Stomach (tissue), 4 donors: ENCODE measurements at regions not wholly inside any gene's neighbourhood (a gene's known extent, or its start where the extent isn't known, plus 50 kb on each side); places are given as distances from the start of the nearest gene placed in this dataset.

ENCODE experiments used
- EP300 ChIP-seq: sonication (generic); formaldehyde crosslinking; IDR thresholded peaks from one replicate; pipeline ENCODE4 v1.6.1; 2017; ENCODE audit warnings: antibody characterized with exemption
- POLR2A ChIP-seq, 4 donors: fragments of 450-650 bp; IDR thresholded peaks; one replicate each; pipeline ENCODE4 v1.6.1; 2016; ENCODE audit warnings: antibody characterized with exemption in 4 of 4, control low read depth in 2 of 4, mild to moderate bottlenecking in 1 of 4, moderate library complexity in 1 of 4
- TF ChIP-seq, protein P1 (sequence below), 7 experiments: fragments of 450-650 bp in 4 of 7; fragments of 200-600 bp in 3 of 7; sonication (generic) in 3 of 7; IDR thresholded peaks; one replicate each; pipeline ENCODE4 v1.5.1; 2016 to 2019; ENCODE audit warnings: antibody characterized with exemption in 7 of 7, control low read depth in 2 of 7, mild to moderate bottlenecking in 1 of 7

GRCh38 chr5:12073426-12073825, 169.2 kb upstream of the CTNND2 start:
- no peak for TF ChIP-seq EP300
- TF ChIP-seq, protein P1, sequence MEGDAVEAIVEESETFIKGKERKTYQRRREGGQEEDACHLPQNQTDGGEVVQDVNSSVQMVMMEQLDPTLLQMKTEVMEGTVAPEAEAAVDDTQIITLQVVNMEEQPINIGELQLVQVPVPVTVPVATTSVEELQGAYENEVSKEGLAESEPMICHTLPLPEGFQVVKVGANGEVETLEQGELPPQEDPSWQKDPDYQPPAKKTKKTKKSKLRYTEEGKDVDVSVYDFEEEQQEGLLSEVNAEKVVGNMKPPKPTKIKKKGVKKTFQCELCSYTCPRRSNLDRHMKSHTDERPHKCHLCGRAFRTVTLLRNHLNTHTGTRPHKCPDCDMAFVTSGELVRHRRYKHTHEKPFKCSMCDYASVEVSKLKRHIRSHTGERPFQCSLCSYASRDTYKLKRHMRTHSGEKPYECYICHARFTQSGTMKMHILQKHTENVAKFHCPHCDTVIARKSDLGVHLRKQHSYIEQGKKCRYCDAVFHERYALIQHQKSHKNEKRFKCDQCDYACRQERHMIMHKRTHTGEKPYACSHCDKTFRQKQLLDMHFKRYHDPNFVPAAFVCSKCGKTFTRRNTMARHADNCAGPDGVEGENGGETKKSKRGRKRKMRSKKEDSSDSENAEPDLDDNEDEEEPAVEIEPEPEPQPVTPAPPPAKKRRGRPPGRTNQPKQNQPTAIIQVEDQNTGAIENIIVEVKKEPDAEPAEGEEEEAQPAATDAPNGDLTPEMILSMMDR (IDR thresholded peaks at IDR 0.05) = no peak
- TF ChIP-seq POLR2A (IDR thresholded peaks at IDR 0.05) = no peak
